KBM-7 (cell line): ENCODE measurements at regions not wholly inside any gene's neighbourhood (a gene's known extent, or its start where the extent isn't known, plus 50 kb on each side); places are given as distances from the start of the nearest gene placed in this dataset.

Source experiments
- DNase-seq: peaks from one replicate; pipeline ENCODE4 v3.0.0-alpha.2; 2015
- in situ Hi-C: fragments of 300-500 bp; cut with MboI; formaldehyde crosslinking; loops from 2 replicates; pipeline ENCODE4 v1.14.3; 2020; ENCODE audit warnings: low sequenced_read_pairs, low pct_unique_long_range_greater_than_20kb, mixed read lengths

DNA sequence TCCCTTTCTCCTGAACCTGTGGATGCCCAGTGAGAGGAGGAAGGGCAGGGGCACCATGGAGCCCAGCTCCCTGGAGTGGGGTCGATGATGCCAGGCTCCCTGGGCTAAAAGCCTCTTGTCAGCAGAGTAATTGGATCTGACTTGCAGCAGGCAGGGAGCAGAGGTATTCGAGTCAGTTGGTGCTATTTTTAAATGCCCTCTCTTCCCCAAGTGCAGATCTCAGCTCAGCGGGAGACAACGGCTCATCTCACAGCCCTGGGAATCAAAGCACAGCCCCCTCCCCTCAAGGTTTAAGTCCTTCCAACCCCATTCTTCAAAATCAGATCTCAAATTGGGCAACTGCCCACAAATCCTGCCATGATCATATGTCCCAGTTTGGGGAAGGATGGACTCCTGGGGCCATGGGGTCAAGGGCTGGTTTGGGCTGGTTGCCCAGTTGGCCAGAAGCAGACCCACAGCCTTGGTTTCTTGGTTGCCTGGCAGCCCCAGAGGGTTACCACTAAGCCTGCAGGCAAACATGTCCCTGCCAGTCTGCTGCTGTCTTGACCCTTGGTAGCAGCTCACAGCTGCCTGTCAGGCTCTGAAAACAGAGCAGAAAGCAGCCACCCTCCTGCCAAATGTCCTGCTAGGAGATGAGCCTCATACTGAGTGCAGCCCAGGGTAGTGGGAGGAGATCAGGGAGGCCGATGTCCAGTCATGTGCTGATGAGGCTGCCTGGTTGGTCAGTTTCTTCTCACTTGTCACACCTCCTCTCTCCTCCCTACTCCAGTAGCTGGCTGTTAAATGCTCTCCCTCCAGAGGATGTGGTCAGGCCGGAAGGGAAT lies 244.9 kb downstream of the LOXHD1 start:
- in situ Hi-C loops, result no loop called here
- DNase-seq, result no peak

- in situ Hi-C loops, result no loop called here
These were observed 244.1 kb downstream of the LOXHD1 start for GRCh38 chr18:46412916-46413315.

GRCh38 chr18:46413684-46414083 lies 243.3 kb downstream of the LOXHD1 start:
- DNase-seq, result no peak
- in situ Hi-C loops, result no loop called here

More at GRCh38 chr18:46412916-46413315, 244.1 kb downstream of the LOXHD1 start:
- no peak for DNase-seq

- in situ Hi-C loops, result no loop called here
- DNase-seq, result no peak
These were observed 242.2 kb downstream of the LOXHD1 start for GRCh38 chr18:46414863-46415262.

GRCh38 chr18:46415532-46416252 lies 241.3 kb downstream of the LOXHD1 start:
- in situ Hi-C loops, result no loop called here
- DNase-seq, result no peak

DNA sequence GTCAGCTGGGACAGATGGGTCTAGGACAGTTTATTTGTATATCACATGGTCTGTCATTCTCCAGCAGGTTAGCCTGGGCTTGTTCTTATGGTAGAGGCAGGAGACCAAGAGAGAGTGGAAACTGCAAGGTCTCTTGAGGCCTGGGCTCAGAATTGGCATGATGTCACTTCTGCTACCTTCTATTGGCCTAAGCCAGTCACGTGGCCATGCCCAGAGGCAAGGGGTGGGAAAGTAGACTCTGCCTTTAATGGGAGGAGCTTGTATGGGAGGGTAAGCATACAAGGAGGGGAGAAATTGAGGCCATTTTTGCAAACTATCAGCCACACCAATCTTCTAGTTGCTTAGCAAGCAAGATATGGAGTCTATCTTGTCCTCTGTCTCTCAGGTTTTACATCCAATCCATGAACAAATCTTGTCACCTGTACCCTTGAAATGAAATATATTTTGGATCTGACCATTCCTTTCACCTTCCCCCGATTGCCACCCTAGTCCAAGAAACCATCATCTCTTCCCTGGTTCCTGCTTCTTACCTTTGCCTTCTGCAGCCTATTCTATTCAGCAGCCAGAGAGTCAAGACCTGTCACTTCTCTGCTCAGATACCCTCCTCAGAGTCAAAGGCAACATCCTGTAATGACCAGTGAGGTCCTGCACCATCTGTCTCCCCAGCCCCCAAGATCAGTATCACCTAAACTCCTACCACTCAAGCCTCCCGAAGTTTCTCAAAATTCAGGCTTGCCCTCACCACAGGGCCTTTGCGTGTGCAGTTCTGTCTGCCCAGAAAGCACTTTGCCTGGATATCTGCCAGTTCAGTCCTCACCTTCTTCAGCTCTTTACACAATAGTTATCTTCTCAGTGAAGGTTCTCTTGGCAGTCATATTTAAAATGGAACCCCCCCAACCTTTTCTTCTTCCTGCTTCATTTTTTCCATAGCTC lies 240.0 kb downstream of the LOXHD1 start:
- no peak for DNase-seq
- in situ Hi-C loops, result no loop called here

- in situ Hi-C loops, result no loop called here
These were observed 238.3 kb downstream of the LOXHD1 start for GRCh38 chr18:46418663-46419260.

DNA sequence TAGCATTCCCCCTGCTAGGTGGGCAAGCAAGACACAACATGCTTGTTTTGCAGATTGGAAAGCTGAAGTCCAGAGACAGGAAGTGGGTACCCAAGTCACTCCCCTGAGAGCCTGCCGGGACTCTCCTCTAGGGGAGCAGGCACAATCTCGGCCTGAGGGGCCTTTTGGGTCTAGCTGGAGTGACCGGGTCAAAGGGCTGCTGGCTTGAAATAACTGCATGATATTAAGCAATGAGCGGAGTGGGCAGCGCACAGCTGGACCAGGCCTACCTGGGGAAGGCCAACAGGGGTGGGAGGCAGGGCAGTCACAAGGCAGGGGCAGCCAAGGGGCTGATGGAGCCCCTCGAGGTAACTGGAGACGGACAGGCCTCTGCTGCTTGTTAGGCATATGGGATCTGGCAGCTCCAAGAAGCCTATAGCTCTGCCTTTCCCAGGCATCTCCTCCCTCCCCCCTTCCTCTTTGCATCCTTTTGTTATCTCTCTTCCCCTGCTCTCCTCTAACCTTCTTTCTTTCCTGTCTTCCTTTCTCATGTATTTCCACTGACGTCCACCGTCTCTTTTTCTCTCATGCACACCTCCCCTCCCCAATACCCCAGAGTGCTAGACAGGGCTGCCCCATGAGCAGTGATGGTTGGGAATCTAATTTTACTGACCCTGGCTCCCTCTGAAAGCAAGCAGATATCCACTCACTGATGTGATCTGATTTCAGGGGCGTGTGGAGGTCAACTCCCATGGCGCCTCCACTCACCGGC lies 237.5 kb downstream of the LOXHD1 start:
- in situ Hi-C loops, result no loop called here
- no peak for DNase-seq

More at GRCh38 chr18:46418663-46419260, 238.3 kb downstream of the LOXHD1 start:
- DNase-seq, result no peak

GRCh38 chr18:46421973-46422551 lies 235.0 kb downstream of the LOXHD1 start:
- in situ Hi-C loops, result no loop called here
- DNase-seq, result no peak

DNA sequence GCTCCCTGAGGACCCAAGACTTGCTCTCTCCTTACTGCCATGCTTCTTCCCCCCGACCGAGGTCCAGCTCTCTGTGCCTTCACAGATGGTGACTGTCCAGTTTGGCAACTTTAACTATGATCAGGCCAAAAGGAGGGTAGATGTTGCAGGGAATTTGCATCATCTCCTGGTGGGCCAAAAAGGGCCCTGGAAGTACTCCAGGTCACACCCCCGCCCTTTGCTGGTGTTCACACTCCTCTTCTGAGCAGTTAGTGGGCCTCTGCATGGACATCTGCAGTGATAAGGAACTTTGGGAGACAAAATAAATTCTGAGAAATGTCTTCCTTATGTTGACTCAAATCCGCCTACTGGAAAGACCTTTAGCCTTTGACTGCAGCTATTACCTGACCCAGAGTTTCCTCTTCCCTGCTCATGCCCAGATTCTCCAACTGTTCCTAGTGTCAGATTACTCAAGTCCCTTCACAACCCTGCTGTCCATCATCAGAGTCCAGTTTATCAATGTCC lies 234.4 kb downstream of the LOXHD1 start:
- no peak for DNase-seq
- in situ Hi-C loops, result no loop called here

GRCh38 chr18:46423226-46423805 lies 233.7 kb downstream of the LOXHD1 start:
- in situ Hi-C loops, result no loop called here
- DNase-seq, result no peak

- no peak for DNase-seq
These were observed 232.1 kb downstream of the LOXHD1 start for GRCh38 chr18:46424898-46425297.

DNA sequence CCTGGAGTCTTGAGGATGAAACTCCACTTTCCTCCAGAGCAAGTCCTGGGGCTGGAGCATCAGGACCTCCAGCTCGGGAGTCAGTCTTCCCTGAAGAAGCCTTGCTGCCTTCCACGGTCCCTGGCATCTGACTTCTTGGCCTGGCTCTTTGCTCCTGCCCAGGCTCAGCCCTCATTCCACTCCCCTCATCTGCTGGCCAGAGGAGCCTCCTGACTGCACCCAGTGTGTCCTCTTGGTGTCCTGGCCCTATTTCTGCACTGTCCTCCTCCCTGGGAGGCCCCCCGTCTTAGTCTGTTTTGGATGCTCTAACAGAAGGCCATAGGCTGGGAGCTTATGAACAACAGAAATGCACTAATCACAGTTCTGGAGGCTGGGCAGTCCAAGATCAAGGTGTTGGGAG lies 231.5 kb downstream of the LOXHD1 start:
- in situ Hi-C loops, result no loop called here
- no peak for DNase-seq

More at GRCh38 chr18:46424898-46425297, 232.1 kb downstream of the LOXHD1 start:
- in situ Hi-C loops, result no loop called here

- no peak for DNase-seq
- in situ Hi-C loops, result no loop called here
These were observed 230.9 kb downstream of the LOXHD1 start for GRCh38 chr18:46426021-46426678.

DNA sequence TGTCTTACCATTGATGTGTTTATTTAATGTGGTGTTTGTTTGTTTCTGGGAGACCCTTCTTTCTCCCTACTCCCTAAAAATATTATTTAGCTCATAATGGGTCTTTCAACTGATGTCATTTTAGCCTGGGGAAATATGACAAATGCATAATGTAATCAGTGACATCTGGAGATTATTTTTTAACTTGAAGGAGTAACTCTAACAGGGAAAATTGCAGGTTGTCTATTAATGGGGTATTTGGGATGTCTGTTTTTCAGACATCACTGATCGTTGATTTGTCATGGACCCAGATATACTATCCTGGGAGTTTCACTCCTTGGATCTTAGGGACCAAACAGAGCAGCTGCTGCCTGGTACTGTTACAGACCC lies 230.4 kb downstream of the LOXHD1 start:
- in situ Hi-C loops, result no loop called here
- DNase-seq, result no peak
